ENCODE measurements at regions not wholly inside any gene's neighbourhood (a gene's known extent, or its start where the extent isn't known, plus 50 kb on each side); places are given as distances from the start of the nearest gene placed in this dataset.

DNA sequence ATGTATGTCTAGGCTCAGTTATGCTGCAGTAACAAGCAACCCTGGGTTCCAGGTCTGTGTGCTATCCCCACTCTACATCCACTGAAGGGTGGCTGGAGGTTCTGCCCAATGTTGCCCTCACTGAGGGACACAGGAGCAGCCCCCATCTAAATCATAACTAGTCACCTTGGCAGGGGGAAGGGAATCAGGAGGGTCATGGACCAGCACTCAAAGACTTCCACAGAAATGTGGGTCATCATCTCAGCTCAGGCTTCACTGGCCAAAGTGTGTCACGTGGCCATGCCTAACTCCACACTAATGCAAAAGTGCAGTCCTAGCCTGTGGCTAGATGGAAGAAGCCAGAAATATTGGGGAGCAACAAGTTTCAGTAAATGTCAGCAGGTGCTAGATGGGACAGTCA, 137.3 kb upstream of the ZNF507 start:
- no peaks in the 10 kb centered on the region for H3K36me3 ChIP-seq (ENCODE audit: control insufficient read depth in 4 of 4, insufficient read depth in 3 of 4, low read depth in 1 of 4, low read length in 3 of 4)
- DNase-seq (ENCODE audit: low spot score), result no peak
- WGBS, result 49% methylated on average over 1 of the region's 1 CpG

GRCh38 chr19:32219392-32219791, 126.0 kb upstream of the ZNF507 start:
- Histone ChIP-seq H3K27me3 (ENCODE audit: control insufficient read depth in 4 of 4, insufficient read depth in 4 of 4, low read length in 3 of 4) (peaks cover 0 to 3% (median 0%) of the 10 kb centered on the region in 4 donors), H3K4me3 (ENCODE audit: low read depth in 1 of 3, low read length in 3 of 3) (no peak overlapping the region), H3K27ac (ENCODE audit: low read depth in 1 of 2, low read length in 2 of 2) (no peak overlapping the region), H3K4me1 (ENCODE audit: control insufficient read depth in 4 of 4, insufficient read depth in 4 of 4, low read length in 3 of 4) (peaks cover 0 to 3% (median 2%) of the 10 kb centered on the region in 4 donors), H3K9ac (ENCODE audit: low read depth in 1 of 2, low read length in 2 of 2) (no peak overlapping the region), H3K9me3 (ENCODE audit: control insufficient read depth in 4 of 4, low read length in 3 of 4) (no peaks in the 10 kb centered on the region), H3K36me3 (ENCODE audit: control insufficient read depth in 4 of 4, insufficient read depth in 3 of 4, low read depth in 1 of 4, low read length in 3 of 4) (no peaks in the 10 kb centered on the region)
- no peak for TF ChIP-seq HNF4A (conservative IDR thresholded peaks at IDR 0.05)
- TF ChIP-seq SP1 (IDR thresholded peaks at IDR 0.05), result no peak
- no peak for TF ChIP-seq ZBTB33 (IDR thresholded peaks at IDR 0.05)
- TF ChIP-seq, protein P1, sequence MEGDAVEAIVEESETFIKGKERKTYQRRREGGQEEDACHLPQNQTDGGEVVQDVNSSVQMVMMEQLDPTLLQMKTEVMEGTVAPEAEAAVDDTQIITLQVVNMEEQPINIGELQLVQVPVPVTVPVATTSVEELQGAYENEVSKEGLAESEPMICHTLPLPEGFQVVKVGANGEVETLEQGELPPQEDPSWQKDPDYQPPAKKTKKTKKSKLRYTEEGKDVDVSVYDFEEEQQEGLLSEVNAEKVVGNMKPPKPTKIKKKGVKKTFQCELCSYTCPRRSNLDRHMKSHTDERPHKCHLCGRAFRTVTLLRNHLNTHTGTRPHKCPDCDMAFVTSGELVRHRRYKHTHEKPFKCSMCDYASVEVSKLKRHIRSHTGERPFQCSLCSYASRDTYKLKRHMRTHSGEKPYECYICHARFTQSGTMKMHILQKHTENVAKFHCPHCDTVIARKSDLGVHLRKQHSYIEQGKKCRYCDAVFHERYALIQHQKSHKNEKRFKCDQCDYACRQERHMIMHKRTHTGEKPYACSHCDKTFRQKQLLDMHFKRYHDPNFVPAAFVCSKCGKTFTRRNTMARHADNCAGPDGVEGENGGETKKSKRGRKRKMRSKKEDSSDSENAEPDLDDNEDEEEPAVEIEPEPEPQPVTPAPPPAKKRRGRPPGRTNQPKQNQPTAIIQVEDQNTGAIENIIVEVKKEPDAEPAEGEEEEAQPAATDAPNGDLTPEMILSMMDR (IDR thresholded peaks at IDR 0.05; ENCODE audit: low read depth, low read length, missing input control), result no peak
- no peak for TF ChIP-seq RXRA (IDR thresholded peaks at IDR 0.05)
- no peak for DNase-seq (ENCODE audit: low spot score)
- 79% methylated on average over 3 of the region's 3 CpGs for WGBS

More for the DNA sequence above, 137.3 kb upstream of the ZNF507 start:
- Histone ChIP-seq H3K9me3 (ENCODE audit: control insufficient read depth in 4 of 4, low read length in 3 of 4) (peaks cover 0 to 5% (median 2%) of the 10 kb centered on the region in 4 donors), H3K27ac (ENCODE audit: low read depth in 1 of 2, low read length in 2 of 2) (no peak overlapping the region), H3K4me1 (ENCODE audit: control insufficient read depth in 4 of 4, insufficient read depth in 4 of 4, low read length in 3 of 4) (no peaks in the 10 kb centered on the region), H3K9ac (ENCODE audit: low read depth in 1 of 2, low read length in 2 of 2) (no peak overlapping the region), H3K27me3 (ENCODE audit: control insufficient read depth in 4 of 4, insufficient read depth in 4 of 4, low read length in 3 of 4) (peaks cover 0 to 5% (median 0%) of the 10 kb centered on the region in 4 donors), H3K4me3 (ENCODE audit: low read depth in 1 of 3, low read length in 3 of 3) (no peak overlapping the region)
- TF ChIP-seq HNF4G (IDR thresholded peaks at IDR 0.05), result no peak
- no peak for TF ChIP-seq JUND (IDR thresholded peaks at IDR 0.05)
- no peak for TF ChIP-seq FOXA2 (IDR thresholded peaks at IDR 0.05)
- no peak for TF ChIP-seq NR2F2 (IDR thresholded peaks at IDR 0.05)
- no peak for TF ChIP-seq FOXA1 (IDR thresholded peaks at IDR 0.05)
- TF ChIP-seq, protein P1 (IDR thresholded peaks at IDR 0.05; ENCODE audit: low read depth, low read length, missing input control), result no peak
- no peak for TF ChIP-seq YY1 (IDR thresholded peaks at IDR 0.05)
- no peak for TF ChIP-seq ZBTB33 (IDR thresholded peaks at IDR 0.05)
- no peak for TF ChIP-seq EGR1 (IDR thresholded peaks at IDR 0.05; ENCODE audit: low read depth in 2 of 2)
- TF ChIP-seq, protein P2, sequence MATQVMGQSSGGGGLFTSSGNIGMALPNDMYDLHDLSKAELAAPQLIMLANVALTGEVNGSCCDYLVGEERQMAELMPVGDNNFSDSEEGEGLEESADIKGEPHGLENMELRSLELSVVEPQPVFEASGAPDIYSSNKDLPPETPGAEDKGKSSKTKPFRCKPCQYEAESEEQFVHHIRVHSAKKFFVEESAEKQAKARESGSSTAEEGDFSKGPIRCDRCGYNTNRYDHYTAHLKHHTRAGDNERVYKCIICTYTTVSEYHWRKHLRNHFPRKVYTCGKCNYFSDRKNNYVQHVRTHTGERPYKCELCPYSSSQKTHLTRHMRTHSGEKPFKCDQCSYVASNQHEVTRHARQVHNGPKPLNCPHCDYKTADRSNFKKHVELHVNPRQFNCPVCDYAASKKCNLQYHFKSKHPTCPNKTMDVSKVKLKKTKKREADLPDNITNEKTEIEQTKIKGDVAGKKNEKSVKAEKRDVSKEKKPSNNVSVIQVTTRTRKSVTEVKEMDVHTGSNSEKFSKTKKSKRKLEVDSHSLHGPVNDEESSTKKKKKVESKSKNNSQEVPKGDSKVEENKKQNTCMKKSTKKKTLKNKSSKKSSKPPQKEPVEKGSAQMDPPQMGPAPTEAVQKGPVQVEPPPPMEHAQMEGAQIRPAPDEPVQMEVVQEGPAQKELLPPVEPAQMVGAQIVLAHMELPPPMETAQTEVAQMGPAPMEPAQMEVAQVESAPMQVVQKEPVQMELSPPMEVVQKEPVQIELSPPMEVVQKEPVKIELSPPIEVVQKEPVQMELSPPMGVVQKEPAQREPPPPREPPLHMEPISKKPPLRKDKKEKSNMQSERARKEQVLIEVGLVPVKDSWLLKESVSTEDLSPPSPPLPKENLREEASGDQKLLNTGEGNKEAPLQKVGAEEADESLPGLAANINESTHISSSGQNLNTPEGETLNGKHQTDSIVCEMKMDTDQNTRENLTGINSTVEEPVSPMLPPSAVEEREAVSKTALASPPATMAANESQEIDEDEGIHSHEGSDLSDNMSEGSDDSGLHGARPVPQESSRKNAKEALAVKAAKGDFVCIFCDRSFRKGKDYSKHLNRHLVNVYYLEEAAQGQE (IDR thresholded peaks at IDR 0.05), result no peak
